ENCODE measurements at regions not wholly inside any gene's neighbourhood (a gene's known extent, or its start where the extent isn't known, plus 50 kb on each side); places are given as distances from the start of the nearest gene placed in this dataset.

DNA sequence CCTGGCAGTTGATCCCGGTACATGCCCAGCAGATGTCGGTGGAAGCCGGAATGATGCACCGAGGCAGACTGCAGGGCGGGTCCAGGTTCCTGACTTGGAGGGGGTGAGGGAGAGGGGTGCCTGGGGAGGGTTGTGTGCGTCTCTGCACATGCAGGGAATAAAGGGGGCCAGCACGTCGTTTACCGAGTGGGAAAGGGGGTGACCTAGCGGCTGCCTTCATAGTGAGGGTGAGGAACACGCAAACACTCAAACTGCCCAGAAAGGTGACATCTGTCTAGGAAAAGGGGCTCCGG is 801.7 kb downstream of the TBC1D22A start:
- DNase-seq, result no peak

DNA sequence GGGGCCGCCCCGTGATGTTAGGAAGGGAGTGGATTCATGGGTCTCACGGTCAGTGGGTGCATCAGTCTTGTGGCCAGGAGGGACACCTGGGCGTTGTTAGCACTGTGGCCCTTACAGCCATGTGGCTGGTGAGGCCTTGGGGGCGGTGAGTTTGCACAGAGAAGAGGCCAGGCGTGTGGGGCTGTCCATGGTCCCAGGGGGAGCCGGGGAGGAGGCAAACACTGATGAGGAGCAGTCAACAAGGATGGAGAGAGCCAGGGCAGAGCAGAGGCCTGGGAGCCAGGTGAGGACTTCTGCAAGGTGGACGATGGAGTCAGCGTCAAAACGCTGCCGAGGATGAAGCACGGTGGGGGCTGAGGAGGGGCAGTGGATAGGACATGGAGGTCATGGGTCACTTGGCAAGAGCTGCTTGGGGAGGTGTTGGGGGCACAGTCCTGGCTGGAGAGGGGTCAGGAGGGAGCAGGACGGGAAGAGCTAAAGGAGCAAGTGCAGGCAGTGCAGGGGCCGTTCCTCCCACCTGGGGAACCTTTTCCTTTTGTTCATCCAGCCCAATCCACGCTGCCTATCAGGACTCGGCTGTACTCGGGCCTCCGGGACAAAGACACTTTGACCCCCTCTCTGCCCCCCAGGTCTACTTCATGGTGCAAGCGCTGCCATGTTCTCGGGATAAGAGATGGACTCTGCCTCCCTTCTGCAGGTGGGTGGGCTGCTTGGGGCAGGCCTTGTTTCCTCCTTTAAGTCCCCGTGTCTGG is 801.1 kb downstream of the TBC1D22A start:
- no peak for DNase-seq

GRCh38 chr22:47561766-47562165 is 799.3 kb downstream of the TBC1D22A start:
- no peak for DNase-seq

DNA sequence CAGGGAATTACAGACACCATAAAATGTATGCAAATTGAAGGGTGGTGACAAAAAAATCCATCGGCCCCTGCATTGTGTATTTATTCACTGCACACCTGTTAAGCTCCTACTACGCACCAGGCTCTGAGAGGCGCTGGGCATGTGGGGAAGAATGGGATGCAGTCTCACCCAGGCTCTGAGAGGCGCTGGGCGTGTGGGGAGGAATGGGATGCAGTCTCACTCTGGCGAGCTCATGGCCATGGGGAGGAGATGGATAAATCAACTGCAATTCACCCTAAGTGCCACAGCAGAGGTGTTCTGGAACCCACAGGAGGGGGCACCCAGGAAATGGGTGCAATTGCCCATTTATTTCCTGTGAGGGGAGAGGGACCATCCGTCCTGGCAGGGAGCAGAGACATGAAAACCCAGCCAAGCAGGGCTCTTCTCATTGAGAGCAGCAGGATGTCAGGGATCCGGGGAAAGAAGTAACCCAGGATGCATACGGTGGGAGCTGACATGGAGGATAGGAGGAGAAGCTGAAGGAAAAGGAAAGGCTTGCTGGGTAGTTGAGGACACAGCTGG is 798.7 kb downstream of the TBC1D22A start:
- DNase-seq, result no peak

- DNase-seq, result no peak
Observed at GRCh38 chr22:47558828-47559700, 796.6 kb downstream of the TBC1D22A start.

GRCh38 chr22:47556473-47556872 is 794.0 kb downstream of the TBC1D22A start:
- no peak for DNase-seq

- no peak for DNase-seq
Observed at GRCh38 chr22:47553436-47553835, 791.0 kb downstream of the TBC1D22A start.

- no peak for DNase-seq
Observed at GRCh38 chr22:47552541-47553205, 790.2 kb downstream of the TBC1D22A start.

GRCh38 chr22:47552024-47552423 is 789.6 kb downstream of the TBC1D22A start:
- no peak for DNase-seq

DNA sequence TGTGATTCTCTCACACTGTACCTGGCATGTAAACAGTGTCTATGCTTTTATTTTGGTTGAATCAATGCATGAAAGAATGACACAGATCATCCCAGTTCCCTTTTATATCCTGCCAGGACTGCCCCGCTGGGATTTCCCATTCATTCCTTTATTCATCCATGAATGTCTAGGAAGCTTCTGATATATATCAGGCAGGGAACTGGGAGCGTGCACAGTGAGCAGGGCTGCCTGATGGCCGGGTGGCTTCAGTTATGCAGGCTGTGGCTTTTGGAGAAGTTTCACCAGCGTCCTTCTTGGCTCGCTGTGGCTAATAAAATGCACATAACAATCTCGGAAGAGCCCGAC is 789.0 kb downstream of the TBC1D22A start:
- DNase-seq, result no peak

- DNase-seq, result no peak
Observed at GRCh38 chr22:47550524-47551430, 788.3 kb downstream of the TBC1D22A start.

- no peak for DNase-seq
Observed at GRCh38 chr22:47549741-47550340, 787.4 kb downstream of the TBC1D22A start.

GRCh38 chr22:47548953-47549740 is 786.7 kb downstream of the TBC1D22A start:
- DNase-seq, result no peak

GRCh38 chr22:47547881-47548650 is 785.6 kb downstream of the TBC1D22A start:
- DNase-seq, result no peak

GRCh38 chr22:47547239-47547661 is 784.8 kb downstream of the TBC1D22A start:
- DNase-seq, result no peak

DNA sequence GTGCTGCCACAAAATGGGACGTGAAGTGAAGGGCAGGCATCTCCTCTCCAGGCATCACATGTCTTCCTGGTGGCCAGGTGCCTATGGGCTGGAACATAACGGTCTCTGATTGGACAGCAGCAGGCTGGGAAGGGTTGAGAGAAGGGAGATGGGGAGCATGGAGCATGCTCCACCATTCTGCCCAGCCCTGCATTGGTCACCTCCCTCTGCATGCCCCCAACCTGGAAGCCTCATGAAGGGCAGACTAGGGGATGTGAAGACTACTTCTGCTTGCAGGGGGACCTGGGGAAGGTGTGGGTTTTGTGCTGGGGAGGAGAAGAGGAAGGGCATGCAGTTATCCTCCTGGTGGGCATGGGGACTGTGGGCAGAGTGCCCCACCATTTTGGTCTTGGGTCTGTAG is 782.2 kb downstream of the TBC1D22A start:
- no peak for DNase-seq

- DNase-seq, result no peak
Observed at GRCh38 chr22:47543447-47543846, 781.0 kb downstream of the TBC1D22A start.

GRCh38 chr22:47540011-47540410 is 777.6 kb downstream of the TBC1D22A start:
- no peak for DNase-seq

DNA sequence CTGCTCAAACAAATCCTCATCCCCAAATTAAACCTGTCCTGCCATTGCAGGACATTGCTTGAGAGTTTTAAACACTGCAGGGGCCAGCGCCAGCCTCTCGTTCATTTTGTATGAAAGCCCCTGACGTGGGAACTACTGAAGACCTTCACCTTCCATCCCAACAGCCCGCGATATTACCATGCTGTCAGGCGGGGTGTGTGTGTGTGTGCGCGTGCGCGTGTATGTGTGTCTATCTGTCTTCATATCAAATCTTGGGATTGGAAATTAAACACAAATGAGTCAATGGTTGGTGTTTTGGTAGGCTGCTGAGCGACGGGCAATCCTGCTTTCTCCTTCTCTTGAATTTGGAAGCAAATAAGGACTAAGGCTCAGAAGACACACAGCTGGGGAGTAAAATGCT is 776.9 kb downstream of the TBC1D22A start:
- no peak for DNase-seq

DNA sequence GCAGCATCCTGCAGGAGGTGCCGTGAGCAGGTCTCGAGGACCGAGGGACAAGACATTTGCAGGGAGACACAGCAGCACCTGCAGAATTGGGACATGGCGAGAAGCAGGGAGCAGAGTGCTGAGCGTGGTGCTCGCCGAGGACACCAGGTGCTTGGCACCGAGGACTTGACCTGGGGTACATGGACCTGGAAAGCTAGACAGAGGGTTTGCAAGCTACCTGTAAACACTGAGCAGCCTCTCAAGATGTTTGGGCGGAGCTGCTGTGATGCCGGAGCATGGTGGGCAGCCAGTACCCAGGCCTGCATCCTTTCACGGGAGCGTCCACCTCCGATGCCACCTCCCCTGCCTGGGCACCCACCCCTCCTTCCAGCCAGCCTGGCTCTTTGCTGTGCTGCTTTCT is 773.2 kb downstream of the TBC1D22A start:
- DNase-seq, result no peak

Data from hematopoietic multipotent progenitor cell treated with erythropoietin and hydrocortisone succinate and interleukin-3 and kit ligand, for 6 days (in vitro differentiated cells).